GM10266 (cell line): ENCODE measurements at regions not wholly inside any gene's neighbourhood (a gene's known extent, or its start where the extent isn't known, plus 50 kb on each side); places are given as distances from the start of the nearest gene placed in this dataset.

Experiments used
- DNase-seq: peaks from one replicate; pipeline ENCODE4 v3.0.0; 2012; ENCODE audit errors: extremely low spot score
- TF ChIP-seq, protein P1 (sequence below): IDR thresholded peaks from 2 replicates; pipeline ENCODE4 v1.5.1; 2012; ENCODE audit warnings: mild to moderate bottlenecking, low read depth; ENCODE audit not compliant: control insufficient read depth, insufficient read depth; ENCODE audit errors: missing control alignments

DNA sequence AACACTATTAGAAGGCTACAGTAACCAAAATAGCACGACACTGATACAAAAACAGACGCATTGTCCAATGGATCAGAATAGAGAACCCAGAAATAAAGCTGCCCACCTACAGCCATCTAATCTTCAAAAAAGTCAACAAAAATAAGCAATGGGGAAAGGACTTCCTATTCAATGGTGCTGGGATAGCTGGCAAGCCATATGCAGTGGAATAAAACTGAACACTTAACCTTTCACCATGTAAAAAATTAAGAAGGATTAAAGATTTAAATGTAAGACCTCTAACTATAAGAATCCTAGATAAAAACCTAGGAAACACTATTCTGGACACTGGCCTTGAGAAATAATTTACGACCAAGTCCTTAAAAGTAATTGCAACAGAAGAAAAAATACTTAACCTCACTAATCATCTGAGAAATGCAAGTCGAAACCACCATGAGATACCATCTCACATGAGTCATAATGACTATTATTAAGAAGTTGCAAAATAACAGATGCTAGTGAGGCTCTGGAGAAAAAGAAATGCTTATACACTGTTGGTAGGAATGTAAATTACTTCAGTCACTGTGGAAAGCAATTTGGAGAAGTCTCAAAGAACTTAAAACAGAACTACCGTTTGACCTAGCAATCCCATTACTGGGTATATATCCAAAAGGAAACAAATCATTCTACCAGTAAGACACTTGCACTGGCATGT lies 203.3 kb upstream of the CDH9 start:
- TF ChIP-seq, protein P1, sequence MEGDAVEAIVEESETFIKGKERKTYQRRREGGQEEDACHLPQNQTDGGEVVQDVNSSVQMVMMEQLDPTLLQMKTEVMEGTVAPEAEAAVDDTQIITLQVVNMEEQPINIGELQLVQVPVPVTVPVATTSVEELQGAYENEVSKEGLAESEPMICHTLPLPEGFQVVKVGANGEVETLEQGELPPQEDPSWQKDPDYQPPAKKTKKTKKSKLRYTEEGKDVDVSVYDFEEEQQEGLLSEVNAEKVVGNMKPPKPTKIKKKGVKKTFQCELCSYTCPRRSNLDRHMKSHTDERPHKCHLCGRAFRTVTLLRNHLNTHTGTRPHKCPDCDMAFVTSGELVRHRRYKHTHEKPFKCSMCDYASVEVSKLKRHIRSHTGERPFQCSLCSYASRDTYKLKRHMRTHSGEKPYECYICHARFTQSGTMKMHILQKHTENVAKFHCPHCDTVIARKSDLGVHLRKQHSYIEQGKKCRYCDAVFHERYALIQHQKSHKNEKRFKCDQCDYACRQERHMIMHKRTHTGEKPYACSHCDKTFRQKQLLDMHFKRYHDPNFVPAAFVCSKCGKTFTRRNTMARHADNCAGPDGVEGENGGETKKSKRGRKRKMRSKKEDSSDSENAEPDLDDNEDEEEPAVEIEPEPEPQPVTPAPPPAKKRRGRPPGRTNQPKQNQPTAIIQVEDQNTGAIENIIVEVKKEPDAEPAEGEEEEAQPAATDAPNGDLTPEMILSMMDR = no peak
- DNase-seq = no peak

DNA sequence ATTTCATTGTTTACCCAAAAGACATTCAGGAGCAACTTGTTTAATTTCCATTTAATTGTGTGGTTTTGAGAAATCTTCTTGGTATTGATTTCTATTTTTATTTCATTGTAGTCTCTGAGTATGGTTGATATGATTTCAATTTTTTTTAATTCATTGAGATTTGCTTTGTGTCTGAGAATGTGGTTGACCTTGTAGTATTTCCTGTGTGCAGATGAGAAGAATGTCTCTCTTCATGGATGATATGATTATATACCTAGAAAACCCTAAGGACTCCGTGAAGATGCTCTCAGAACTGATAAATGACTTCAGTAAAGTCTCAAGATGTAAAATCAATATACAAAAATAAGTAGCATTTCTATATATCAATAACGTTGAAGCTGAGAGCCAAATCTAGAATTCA lies 202.4 kb upstream of the CDH9 start:
- DNase-seq = no peak
- TF ChIP-seq, protein P1 = no peak

DNA sequence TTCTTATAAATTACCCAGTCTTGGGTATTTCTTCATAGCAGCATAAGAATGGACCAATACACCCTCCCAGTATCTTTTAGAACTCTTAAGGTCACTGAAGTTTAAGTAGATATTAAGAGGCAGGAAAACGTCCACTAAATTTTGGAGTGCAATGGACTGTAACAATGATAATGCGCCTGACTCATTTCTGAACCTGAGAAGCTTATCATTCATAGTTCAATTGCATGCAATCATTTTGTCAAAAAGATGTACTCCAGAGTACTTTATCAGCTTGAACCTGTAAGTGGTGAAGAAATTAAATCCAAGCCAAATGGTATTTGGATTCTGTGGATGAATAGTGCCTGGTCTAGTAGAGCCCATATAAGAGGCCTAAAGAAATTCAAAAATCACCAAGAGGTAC lies 196.5 kb upstream of the CDH9 start:
- DNase-seq = no peak

DNA sequence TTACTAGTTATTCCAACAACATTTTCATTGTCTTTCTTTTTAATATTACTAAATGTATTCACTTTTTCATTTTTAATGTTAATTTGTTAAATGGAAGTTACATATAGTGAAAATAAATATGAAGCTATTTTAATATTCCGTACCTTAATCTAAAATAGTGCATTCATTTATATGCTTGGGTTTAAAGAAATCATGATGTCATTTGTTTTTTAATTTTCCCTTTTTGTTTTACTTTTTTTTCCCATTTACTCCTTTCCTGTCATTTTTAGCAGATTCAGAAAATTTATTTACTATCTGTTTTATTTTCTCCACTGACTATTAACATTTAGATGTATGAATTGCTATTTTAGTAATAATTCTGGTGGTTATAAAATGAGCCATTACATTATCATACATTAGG lies 183.0 kb upstream of the CDH9 start:
- no peak for DNase-seq
- TF ChIP-seq, protein P1 = no peak

More for the DNA sequence above, 196.5 kb upstream of the CDH9 start:
- TF ChIP-seq, protein P1 = no peak

DNA sequence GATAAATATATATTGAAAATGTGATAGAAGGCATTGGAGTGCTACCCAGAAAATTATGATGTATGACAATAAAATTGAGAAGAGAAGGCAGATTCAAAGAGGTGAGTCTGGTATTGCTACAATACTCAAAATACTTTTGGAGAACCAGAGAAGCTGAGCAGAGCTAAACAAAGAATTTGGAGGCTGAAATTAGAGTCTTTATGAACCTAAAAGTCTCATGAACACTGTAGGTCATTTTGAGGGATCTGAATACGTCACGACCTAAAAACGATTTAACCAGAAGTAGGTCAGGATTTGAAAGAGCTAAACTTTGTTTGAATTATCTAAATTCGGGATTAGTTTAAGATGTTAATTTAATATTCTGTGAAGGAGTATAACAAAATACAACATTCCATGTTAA lies 182.4 kb upstream of the CDH9 start:
- no peak for DNase-seq
- TF ChIP-seq, protein P1 = no peak

DNA sequence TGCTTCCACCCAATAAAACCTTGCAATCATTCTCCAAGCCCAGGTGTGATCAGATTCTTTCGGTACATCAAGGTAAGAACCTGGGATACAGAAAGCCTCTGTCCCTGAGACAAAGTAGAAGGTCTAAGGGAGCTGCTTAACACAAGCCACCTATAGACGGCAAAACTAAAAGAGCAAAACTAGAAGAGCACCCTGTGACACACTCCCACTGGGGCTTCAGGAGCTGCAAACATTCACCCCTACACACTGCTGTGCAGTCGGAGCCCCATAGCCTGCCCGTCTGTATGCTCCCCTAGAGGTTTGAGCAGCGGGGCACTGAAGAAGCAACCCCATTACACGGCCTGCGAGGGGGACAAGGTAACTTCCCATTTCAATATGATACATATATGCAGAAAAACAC lies 179.6 kb upstream of the CDH9 start:
- no peak for DNase-seq
- TF ChIP-seq, protein P1 = no peak

DNA sequence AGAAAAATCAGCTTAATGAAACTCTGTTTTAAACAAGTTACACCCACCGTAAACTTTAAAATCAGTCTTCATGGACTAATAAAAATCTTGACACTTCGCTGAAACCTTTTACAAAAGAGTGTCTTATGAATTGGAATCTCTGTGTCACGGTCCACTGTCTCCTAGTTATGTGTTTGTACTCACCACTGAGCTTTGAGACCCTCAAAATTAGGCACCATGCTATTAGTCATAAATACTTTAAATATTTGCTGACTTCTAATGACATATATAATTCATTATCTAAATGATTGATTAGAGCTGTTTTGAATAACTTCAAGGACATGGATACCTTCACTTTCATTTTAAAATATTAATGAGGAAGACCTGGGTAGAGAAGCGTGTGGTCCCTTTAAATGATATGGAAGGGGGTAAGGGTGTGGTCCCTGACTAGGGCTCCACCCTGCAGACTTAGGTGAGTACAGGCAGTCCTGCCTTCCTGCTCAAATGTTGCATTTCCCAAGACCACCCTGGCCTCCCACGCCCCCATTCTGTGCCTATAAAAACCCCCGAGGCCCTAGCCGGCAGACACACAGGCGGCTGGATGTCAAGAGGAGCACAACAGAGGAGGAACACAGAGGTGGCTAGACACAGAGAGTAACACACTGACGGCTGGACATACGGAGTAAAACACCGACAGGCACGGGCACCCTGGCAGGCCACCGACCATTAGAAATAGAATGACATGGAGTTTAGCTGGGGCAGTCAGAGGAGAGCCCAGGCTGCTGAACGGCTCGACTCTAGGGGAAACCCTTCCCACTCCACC lies 179.0 kb upstream of the CDH9 start:
- TF ChIP-seq, protein P1 = no peak
- DNase-seq = no peak
